H1 (cell line): ENCODE measurements at regions not wholly inside any gene's neighbourhood (a gene's known extent, or its start where the extent isn't known, plus 50 kb on each side); places are given as distances from the start of the nearest gene placed in this dataset.

ENCODE experiments used
- NANOG ChIP-seq: IDR thresholded peaks from 2 replicates; pipeline ENCODE4 v1.6.1; 2011; ENCODE audit warnings: low read length, low read depth, mild to moderate bottlenecking, inconsistent platforms; ENCODE audit not compliant: insufficient read depth, poor library complexity, severe bottlenecking
- POLR2AphosphoS5 ChIP-seq: IDR thresholded peaks from 2 replicates; pipeline ENCODE4 v1.6.1; 2011; ENCODE audit warnings: low read depth, low read length

- TF ChIP-seq POLR2AphosphoS5 (no peak), NANOG (no peak)
Observed at GRCh38 chr4:15167743-15168142, 165.5 kb downstream of the CPEB2 start (continued).
